GM18907 (cell line): ENCODE measurements at regions not wholly inside any gene's neighbourhood (a gene's known extent, or its start where the extent isn't known, plus 50 kb on each side); places are given as distances from the start of the nearest gene placed in this dataset.

Source experiments
- ATAC-seq: cut with Tn5 transposase; IDR thresholded peaks from one replicate; pipeline ENCODE4 v1.9.1; 2021; ENCODE audit warnings: mild to moderate bottlenecking, moderate library complexity; ENCODE audit not compliant: unreplicated experiment

- no peak for ATAC-seq
Observed at GRCh38 chr10:123585477-123586445, 80.4 kb upstream of the GPR26 start.

GRCh38 chr10:123587110-123587509 is 79.0 kb upstream of the GPR26 start:
- ATAC-seq, result no peak

GRCh38 chr10:123588386-123588914 is 77.7 kb upstream of the GPR26 start:
- ATAC-seq, result no peak

- no peak for ATAC-seq
Observed at GRCh38 chr10:123595661-123596060, 70.5 kb upstream of the GPR26 start.

- ATAC-seq, result no peak
Observed at GRCh38 chr10:123597676-123598075, 68.5 kb upstream of the GPR26 start.

- no peak for ATAC-seq
Observed at GRCh38 chr10:123599366-123599849, 66.7 kb upstream of the GPR26 start.

GRCh38 chr10:123600177-123600576 is 66.0 kb upstream of the GPR26 start:
- ATAC-seq, result no peak

GRCh38 chr10:123603130-123603529 is 63.0 kb upstream of the GPR26 start:
- no peak for ATAC-seq

GRCh38 chr10:123604506-123604905 is 61.6 kb upstream of the GPR26 start:
- no peak for ATAC-seq

- ATAC-seq, result no peak
Observed at GRCh38 chr10:123606006-123606405, 60.1 kb upstream of the GPR26 start.

- ATAC-seq, result no peak
Observed at GRCh38 chr10:123606955-123607354, 59.2 kb upstream of the GPR26 start.

GRCh38 chr10:123607386-123607785 is 58.8 kb upstream of the GPR26 start:
- no peak for ATAC-seq

- no peak for ATAC-seq
Observed at GRCh38 chr10:123608047-123608446, 58.1 kb upstream of the GPR26 start.

- no peak for ATAC-seq
Observed at GRCh38 chr10:123611243-123611642, 54.9 kb upstream of the GPR26 start.

GRCh38 chr10:123611876-123612275 is 54.3 kb upstream of the GPR26 start:
- ATAC-seq, result no peak

- ATAC-seq, result no peak
Observed at GRCh38 chr10:123613346-123613850, 52.8 kb upstream of the GPR26 start.

- ATAC-seq, result no peak
Observed at GRCh38 chr10:123614888-123615287, 51.3 kb upstream of the GPR26 start.
